Right lobe of liver (tissue), 4 donors: ENCODE measurements at regions not wholly inside any gene's neighbourhood (a gene's known extent, or its start where the extent isn't known, plus 50 kb on each side); places are given as distances from the start of the nearest gene placed in this dataset.

Experiments
- POLR2A ChIP-seq: fragments of 450-650 bp; IDR thresholded peaks from one replicate; pipeline ENCODE4 v1.6.1; 2017; ENCODE audit warnings: antibody characterized with exemption, mild to moderate bottlenecking
- TF ChIP-seq, protein P1 (sequence below), 4 donors: fragments of 200-600 bp in 3 of 4; fragments of 450-650 bp in 1 of 4; IDR thresholded peaks; one replicate each; pipeline versions ENCODE4 v1.5.1 to v1.8.0; 2016 to 2022; ENCODE audit warnings: antibody characterized with exemption in 4 of 4, mild to moderate bottlenecking in 2 of 4
- donor health status: DM: no; HTN: no; CAD: no.
- donor health status: DM: no; HTN: no; CAD: no.
- donor health status: DM: no; HTN: yes; CAD: no.

DNA sequence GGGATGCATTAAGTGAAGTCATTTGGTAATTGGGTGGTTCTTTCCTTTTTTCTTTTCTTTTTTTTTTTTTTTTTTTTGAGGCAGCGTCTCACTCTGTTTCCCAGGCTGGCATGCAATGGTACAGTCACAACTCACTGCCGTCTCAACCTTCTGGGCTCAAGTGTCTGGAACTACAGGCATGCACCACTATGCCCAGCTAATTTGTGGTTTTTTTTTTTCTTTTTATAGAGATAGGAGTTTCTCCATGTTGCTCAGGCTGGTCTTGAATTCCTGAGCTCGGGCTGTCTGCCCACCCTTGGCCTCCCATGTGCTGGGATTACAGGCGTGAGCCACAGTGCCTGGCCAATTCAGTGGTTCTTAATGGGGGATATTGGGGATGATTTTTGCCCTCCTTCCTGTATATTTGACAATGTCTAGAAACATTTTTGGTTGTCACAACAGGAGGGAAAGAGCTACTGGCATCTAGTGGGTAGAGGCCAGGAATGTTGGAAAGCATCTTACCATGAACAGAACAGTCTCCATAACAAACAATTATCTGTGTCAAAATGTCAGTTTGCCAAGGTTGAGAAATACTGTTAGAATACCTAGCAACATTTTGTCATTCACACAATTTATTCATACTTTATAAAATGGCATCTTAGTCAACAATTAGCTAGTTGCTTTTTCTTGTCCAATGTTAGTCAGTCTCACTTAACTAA lies 79.4 kb upstream of the CNTN3 start:
- no peak for TF ChIP-seq POLR2A
- TF ChIP-seq, protein P1, sequence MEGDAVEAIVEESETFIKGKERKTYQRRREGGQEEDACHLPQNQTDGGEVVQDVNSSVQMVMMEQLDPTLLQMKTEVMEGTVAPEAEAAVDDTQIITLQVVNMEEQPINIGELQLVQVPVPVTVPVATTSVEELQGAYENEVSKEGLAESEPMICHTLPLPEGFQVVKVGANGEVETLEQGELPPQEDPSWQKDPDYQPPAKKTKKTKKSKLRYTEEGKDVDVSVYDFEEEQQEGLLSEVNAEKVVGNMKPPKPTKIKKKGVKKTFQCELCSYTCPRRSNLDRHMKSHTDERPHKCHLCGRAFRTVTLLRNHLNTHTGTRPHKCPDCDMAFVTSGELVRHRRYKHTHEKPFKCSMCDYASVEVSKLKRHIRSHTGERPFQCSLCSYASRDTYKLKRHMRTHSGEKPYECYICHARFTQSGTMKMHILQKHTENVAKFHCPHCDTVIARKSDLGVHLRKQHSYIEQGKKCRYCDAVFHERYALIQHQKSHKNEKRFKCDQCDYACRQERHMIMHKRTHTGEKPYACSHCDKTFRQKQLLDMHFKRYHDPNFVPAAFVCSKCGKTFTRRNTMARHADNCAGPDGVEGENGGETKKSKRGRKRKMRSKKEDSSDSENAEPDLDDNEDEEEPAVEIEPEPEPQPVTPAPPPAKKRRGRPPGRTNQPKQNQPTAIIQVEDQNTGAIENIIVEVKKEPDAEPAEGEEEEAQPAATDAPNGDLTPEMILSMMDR (IDR thresholded peaks at IDR 0.05): no peak
